Subcutaneous abdominal adipose tissue (tissue), 5 donors: ENCODE measurements at regions not wholly inside any gene's neighbourhood (a gene's known extent, or its start where the extent isn't known, plus 50 kb on each side); places are given as distances from the start of the nearest gene placed in this dataset.

Experiments
- H3K27ac ChIP-seq: one replicate; pipeline ENCODE4 v1.7.0; 2013; ENCODE audit warnings: low read depth, mild to moderate bottlenecking, inconsistent platforms, low read length, moderate library complexity
- H3K27me3 ChIP-seq, 5 donors: one replicate each; pipeline ENCODE4 v1.7.0; 2013; ENCODE audit warnings: low read length in 5 of 5, inconsistent platforms in 1 of 5; ENCODE audit not compliant: control insufficient read depth in 5 of 5, insufficient read depth in 4 of 5
- H3K36me3 ChIP-seq, 5 donors: one replicate each; pipeline ENCODE4 v1.7.0; 2013; ENCODE audit warnings: low read length in 5 of 5; ENCODE audit not compliant: control insufficient read depth in 5 of 5, insufficient read depth in 5 of 5
- H3K4me1 ChIP-seq, 5 donors: one replicate each; pipeline ENCODE4 v1.7.0; 2013; ENCODE audit warnings: low read length in 5 of 5, mild to moderate bottlenecking in 3 of 5, moderate library complexity in 1 of 5; ENCODE audit not compliant: control insufficient read depth in 5 of 5, insufficient read depth in 5 of 5
- H3K4me3 ChIP-seq, 5 donors: one replicate each; pipeline ENCODE4 v1.7.0; 2013; ENCODE audit warnings: low read length in 5 of 5, low read depth in 1 of 5
- H3K9ac ChIP-seq, 5 donors: one replicate each; pipeline ENCODE4 v1.7.0; 2013; ENCODE audit warnings: low read length in 5 of 5, mild to moderate bottlenecking in 4 of 5, moderate library complexity in 3 of 5
- H3K9me3 ChIP-seq, 5 donors: one replicate each; pipeline ENCODE4 v1.7.0; 2013; ENCODE audit warnings: low read length in 5 of 5; ENCODE audit not compliant: control insufficient read depth in 5 of 5
- donor health status: healthy.
- donor health status: healthy.
- donor health status: healthy.
- donor health status: healthy.
- donor health status: healthy.

GRCh38 chr14:65892315-65892714 lies 479.8 kb downstream of the FUT8 start:
- H3K27me3 ChIP-seq: no peaks in the 10 kb centered on the region
- H3K4me1 ChIP-seq: no peaks in the 10 kb centered on the region
- H3K9me3 ChIP-seq: no peaks in the 10 kb centered on the region
- no peaks in the 10 kb centered on the region for H3K36me3 ChIP-seq
- no peak overlapping the region for H3K27ac ChIP-seq
- H3K4me3 ChIP-seq: no peak overlapping the region
- no peak overlapping the region for H3K9ac ChIP-seq

GRCh38 chr14:65900164-65900563 lies 487.6 kb downstream of the FUT8 start:
- Histone ChIP-seq H3K36me3 (no peaks in the 10 kb centered on the region), H3K4me3 (no peak overlapping the region)

GRCh38 chr14:65901595-65901994 lies 489.1 kb downstream of the FUT8 start:
- no peak overlapping the region for H3K9ac ChIP-seq
- H3K27ac ChIP-seq: no peak overlapping the region
- H3K27me3 ChIP-seq: peaks cover 0 to 2% (median 0%) of the 10 kb centered on the region in 5 donors
- no peaks in the 10 kb centered on the region for H3K36me3 ChIP-seq
- no peaks in the 10 kb centered on the region for H3K4me1 ChIP-seq
- H3K9me3 ChIP-seq: peaks cover 3 to 8% (median 7%) of the 10 kb centered on the region in 5 donors
- H3K4me3 ChIP-seq: no peak overlapping the region

More at GRCh38 chr14:65900164-65900563, 487.6 kb downstream of the FUT8 start:
- peaks cover 0 to 2% (median 0%) of the 10 kb centered on the region in 5 donors for H3K27me3 ChIP-seq
- H3K27ac ChIP-seq: no peak overlapping the region
- H3K4me1 ChIP-seq: no peaks in the 10 kb centered on the region
- no peak overlapping the region for H3K9ac ChIP-seq
- peaks cover 3 to 8% (median 7%) of the 10 kb centered on the region in 5 donors for H3K9me3 ChIP-seq

GRCh38 chr14:65904988-65905387 lies 492.5 kb downstream of the FUT8 start:
- Histone ChIP-seq H3K27me3 (peaks cover 0 to 2% (median 0%) of the 10 kb centered on the region in 5 donors), H3K4me3 (no peak overlapping the region), H3K36me3 (no peaks in the 10 kb centered on the region), H3K27ac (no peak overlapping the region), H3K9ac (no peak overlapping the region), H3K9me3 (peaks cover 3 to 8% (median 7%) of the 10 kb centered on the region in 5 donors), H3K4me1 (no peaks in the 10 kb centered on the region)

- no peak overlapping the region for H3K4me3 ChIP-seq
- no peak overlapping the region for H3K9ac ChIP-seq
- H3K27ac ChIP-seq: no peak overlapping the region
- peaks cover 0 to 2% (median 0%) of the 10 kb centered on the region in 5 donors for H3K27me3 ChIP-seq
- H3K4me1 ChIP-seq: no peaks in the 10 kb centered on the region
- H3K36me3 ChIP-seq: no peaks in the 10 kb centered on the region
- peaks cover 0 to 5% (median 5%) of the 10 kb centered on the region in 5 donors for H3K9me3 ChIP-seq
These were observed 493.8 kb downstream of the FUT8 start for GRCh38 chr14:65906344-65906743.

- Histone ChIP-seq H3K4me3 (no peak overlapping the region), H3K36me3 (no peaks in the 10 kb centered on the region), H3K27me3 (peaks cover 0 to 2% (median 0%) of the 10 kb centered on the region in 5 donors), H3K27ac (no peak overlapping the region), H3K9me3 (no peaks in the 10 kb centered on the region), H3K4me1 (no peaks in the 10 kb centered on the region), H3K9ac (no peak overlapping the region)
These were observed 494.4 kb downstream of the FUT8 start for GRCh38 chr14:65906948-65907347.

- H3K9me3 ChIP-seq: no peaks in the 10 kb centered on the region
- H3K36me3 ChIP-seq: no peaks in the 10 kb centered on the region
- no peak overlapping the region for H3K4me3 ChIP-seq
- H3K27ac ChIP-seq: no peak overlapping the region
- no peaks in the 10 kb centered on the region for H3K4me1 ChIP-seq
- no peaks in the 10 kb centered on the region for H3K27me3 ChIP-seq
- no peak overlapping the region for H3K9ac ChIP-seq
These were observed 497.7 kb downstream of the FUT8 start for GRCh38 chr14:65910108-65910786.

GRCh38 chr14:65915125-65915524 lies 502.6 kb downstream of the FUT8 start:
- H3K36me3 ChIP-seq: no peaks in the 10 kb centered on the region
- H3K9me3 ChIP-seq: no peaks in the 10 kb centered on the region
- H3K27ac ChIP-seq: no peak overlapping the region
- H3K9ac ChIP-seq: no peak overlapping the region
- H3K4me1 ChIP-seq: no peaks in the 10 kb centered on the region
- peaks cover 0 to 7% (median 0%) of the 10 kb centered on the region in 5 donors for H3K27me3 ChIP-seq
- no peak overlapping the region for H3K4me3 ChIP-seq

- H3K27ac ChIP-seq: no peak overlapping the region
- H3K4me3 ChIP-seq: no peak overlapping the region
- peaks cover 0 to 7% (median 0%) of the 10 kb centered on the region in 5 donors for H3K27me3 ChIP-seq
- H3K9ac ChIP-seq: no peak overlapping the region
- H3K36me3 ChIP-seq: no peaks in the 10 kb centered on the region
- H3K9me3 ChIP-seq: no peaks in the 10 kb centered on the region
- no peaks in the 10 kb centered on the region for H3K4me1 ChIP-seq
These were observed 503.5 kb downstream of the FUT8 start for GRCh38 chr14:65916055-65916454.

GRCh38 chr14:65920996-65921395 lies 508.5 kb downstream of the FUT8 start:
- Histone ChIP-seq H3K27ac (no peak overlapping the region), H3K4me3 (no peak overlapping the region), H3K9ac (no peak overlapping the region), H3K27me3 (peaks cover 0 to 7% (median 0%) of the 10 kb centered on the region in 5 donors), H3K36me3 (no peaks in the 10 kb centered on the region), H3K4me1 (no peaks in the 10 kb centered on the region), H3K9me3 (no peaks in the 10 kb centered on the region)
